Left cardiac atrium (tissue), 4 donors: ENCODE measurements at regions not wholly inside any gene's neighbourhood (a gene's known extent, or its start where the extent isn't known, plus 50 kb on each side); places are given as distances from the start of the nearest gene placed in this dataset.
A peak's percentile ranks its signal among the peaks of the same experiment; 100 is the strongest.

Source experiments
- ATAC-seq, 2 donors: fragments of 200-7000 bp; cut with Tn5 transposase; one replicate each; pipeline ENCODE4 v1.9.1; 2020; ENCODE audit warnings: mild to moderate bottlenecking in 2 of 2, moderate library complexity in 2 of 2
- DNase-seq: peaks from one replicate; pipeline ENCODE4 v3.0.0-alpha.2; 2020
- intact Hi-C, 2 donors: fragments of 100-400 bp; cut with DNase I; formaldehyde crosslinking; loops; one replicate each; pipeline versions ENCODE4 v1.14.1 to v1.15.1; 2022 to 2023
- donor health status: DM: no; HTN: yes; CAD: no.
- donor health status: DM: no; HTN: yes; CAD: no; lungs with severe emphysema.
- donor health status: DM: yes; HTN: yes; CAD: no.
- donor health status: Dilated cardiomyopathy.

- DNase-seq: no peak
- intact Hi-C loops: no loop called here
These were observed 148.7 kb upstream of the DSEL start for GRCh38 chr18:67665266-67665665.

GRCh38 chr18:67662996-67663395, 146.5 kb upstream of the DSEL start:
- no peak for ATAC-seq
- DNase-seq: no peak
- intact Hi-C loops: no loop called here

More at GRCh38 chr18:67665266-67665665, 148.7 kb upstream of the DSEL start:
- ATAC-seq: no peak

GRCh38 chr18:67661555-67661954, 145.0 kb upstream of the DSEL start:
- DNase-seq: no peak
- intact Hi-C loops: no loop called here
- ATAC-seq: no peak

GRCh38 chr18:67654101-67654500, 137.6 kb upstream of the DSEL start:
- DNase-seq: no peak
- intact Hi-C loops: no loop called here
- ATAC-seq: no peak

- ATAC-seq (no peak), DNase-seq (no peak)
- intact Hi-C loops: no loop called here
These were observed 135.8 kb upstream of the DSEL start for GRCh38 chr18:67652288-67652687.

- DNase-seq: no peak
- peak; percentile 57 to 89 for ATAC-seq
- intact Hi-C loops: no loop called here
These were observed 134.9 kb upstream of the DSEL start for GRCh38 chr18:67651438-67651837.

- intact Hi-C loops: no loop called here
- DNase-seq (no peak), ATAC-seq (peak in 1 of 2 donors; percentile 38)
These were observed 134.3 kb upstream of the DSEL start for GRCh38 chr18:67650686-67651385.

GRCh38 chr18:67646890-67647289, 130.4 kb upstream of the DSEL start:
- DNase-seq: no peak
- intact Hi-C loops: no loop called here
- ATAC-seq: no peak

GRCh38 chr18:67644226-67644625, 127.7 kb upstream of the DSEL start:
- intact Hi-C loops: no loop called here
- no peak for ATAC-seq
- no peak for DNase-seq

- intact Hi-C loops: no loop called here
- ATAC-seq (no peak), DNase-seq (no peak)
These were observed 123.4 kb upstream of the DSEL start for GRCh38 chr18:67639872-67640271.

GRCh38 chr18:67636597-67637385, 120.3 kb upstream of the DSEL start:
- no peak for DNase-seq
- no peak for ATAC-seq
- intact Hi-C loops: no loop called here

GRCh38 chr18:67634631-67635338, 118.3 kb upstream of the DSEL start:
- DNase-seq: no peak
- no peak for ATAC-seq
- intact Hi-C loops: no loop called here

GRCh38 chr18:67633939-67634338, 117.4 kb upstream of the DSEL start:
- ATAC-seq (no peak), DNase-seq (no peak)
- intact Hi-C loops: no loop called here

- ATAC-seq (no peak), DNase-seq (no peak)
- intact Hi-C loops: no loop called here
These were observed 105.4 kb upstream of the DSEL start for GRCh38 chr18:67621906-67622305.

- no peak for ATAC-seq
- intact Hi-C loops: no loop called here
These were observed 104.7 kb upstream of the DSEL start for GRCh38 chr18:67621049-67621713.

GRCh38 chr18:67618061-67618460, 101.5 kb upstream of the DSEL start:
- ATAC-seq (no peak), DNase-seq (no peak)
- intact Hi-C loops: no loop called here

More at GRCh38 chr18:67621049-67621713, 104.7 kb upstream of the DSEL start:
- DNase-seq: no peak

- intact Hi-C loops: no loop called here
- DNase-seq (no peak), ATAC-seq (no peak)
These were observed 99.4 kb upstream of the DSEL start for GRCh38 chr18:67615876-67616275.

GRCh38 chr18:67613731-67614130, 97.2 kb upstream of the DSEL start:
- DNase-seq (no peak), ATAC-seq (no peak)
- intact Hi-C loops: no loop called here

- no peak for ATAC-seq
These were observed 95.8 kb upstream of the DSEL start for GRCh38 chr18:67612281-67612680.

More at GRCh38 chr18:67612281-67612680, 95.8 kb upstream of the DSEL start:
- intact Hi-C loops: no loop called here
- DNase-seq: no peak
